ENCODE measurements at regions not wholly inside any gene's neighbourhood (a gene's known extent, or its start where the extent isn't known, plus 50 kb on each side); places are given as distances from the start of the nearest gene placed in this dataset.

DNA sequence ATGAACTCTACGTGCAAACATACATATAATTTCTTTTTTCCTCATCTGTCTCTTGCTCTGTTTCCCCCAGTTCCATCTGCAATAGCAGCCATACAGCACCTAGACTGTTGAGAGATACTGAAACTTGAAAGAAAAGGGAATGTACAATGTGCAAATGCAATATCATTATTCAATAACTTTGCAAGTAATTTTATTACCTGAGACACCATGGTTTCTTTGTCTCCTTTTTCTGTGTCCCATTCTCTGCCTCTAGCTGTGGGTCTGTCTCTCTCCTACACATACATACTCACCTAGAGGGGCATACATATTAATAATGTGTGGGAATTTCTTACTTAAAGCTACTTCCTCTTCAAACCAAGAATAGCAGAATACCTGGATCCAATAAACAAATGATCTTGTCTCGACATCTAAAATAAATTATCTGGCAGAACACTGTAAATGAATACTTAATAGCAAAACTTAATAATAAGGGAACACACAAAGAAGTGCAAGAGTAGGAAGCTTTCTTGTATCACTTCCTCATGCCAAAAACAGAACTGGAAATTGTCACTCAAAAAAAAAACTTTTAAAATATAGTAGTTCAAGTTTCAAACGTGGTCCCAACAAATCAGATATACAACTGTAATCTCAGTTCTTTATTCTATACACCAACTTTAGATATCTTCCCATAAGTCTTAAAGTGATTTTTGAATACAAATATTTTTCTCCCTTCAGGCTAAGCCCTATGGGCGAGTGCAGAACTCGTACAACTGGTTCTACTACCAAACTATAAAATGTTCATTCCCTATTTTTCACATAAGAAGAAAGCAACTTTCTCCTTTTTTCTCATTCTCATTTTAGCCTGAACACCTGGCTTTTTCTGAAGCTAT is 194.6 kb downstream of the NRIP1 start:
- DNase-seq: no peak

GRCh38 chr21:14866859-14867765 is 197.7 kb downstream of the NRIP1 start:
- DNase-seq: no peak

- DNase-seq: peak in 1 of 2 experiments; percentile 21
Measured at GRCh38 chr21:14864211-14865021, 200.4 kb downstream of the NRIP1 start.

DNA sequence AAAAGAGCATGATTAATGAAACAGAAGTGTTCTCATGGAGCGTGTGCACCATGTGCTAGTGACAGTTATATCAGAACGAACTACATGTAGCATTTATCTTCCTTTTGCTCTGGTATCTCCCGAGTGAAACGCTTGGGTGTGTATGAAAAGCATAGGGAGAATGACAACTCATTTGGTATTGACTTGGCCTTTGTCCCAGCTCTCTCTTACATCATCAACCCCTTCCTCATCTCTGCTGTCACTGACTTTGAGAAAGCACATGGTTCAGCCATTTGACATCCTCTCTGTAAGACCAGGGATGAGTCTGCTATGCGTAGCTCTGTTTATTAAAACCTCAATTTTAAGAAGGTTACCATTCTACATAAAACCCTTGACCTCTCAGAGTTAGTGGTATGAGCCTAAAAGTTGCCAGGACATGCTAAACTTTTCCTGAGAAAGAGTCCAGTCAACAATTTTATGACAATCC is 201.0 kb downstream of the NRIP1 start:
- no peak for DNase-seq

- DNase-seq: no peak
Measured at GRCh38 chr21:14862794-14863720, 201.7 kb downstream of the NRIP1 start.

- DNase-seq: no peak
Measured at GRCh38 chr21:14858311-14858710, 206.5 kb downstream of the NRIP1 start.

DNA sequence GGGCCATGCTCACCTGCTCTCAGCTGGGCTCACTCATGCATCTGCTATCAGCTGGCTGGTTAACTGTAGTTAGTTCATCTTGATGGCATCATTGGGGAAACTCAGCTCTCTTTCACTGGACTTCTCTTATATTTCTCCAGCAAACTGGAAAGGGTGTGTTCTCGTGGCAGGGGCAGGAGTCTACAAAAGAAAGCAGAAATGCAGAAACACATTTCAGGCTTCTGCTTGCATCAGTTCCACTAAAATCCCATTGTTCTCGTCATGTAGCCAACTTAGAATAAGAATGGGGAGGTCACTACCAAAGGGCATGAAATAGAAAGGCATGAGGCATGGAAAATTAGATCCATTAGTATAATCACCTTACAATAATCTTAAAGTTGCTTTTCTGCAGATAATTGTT is 207.3 kb downstream of the NRIP1 start:
- DNase-seq: no peak

DNA sequence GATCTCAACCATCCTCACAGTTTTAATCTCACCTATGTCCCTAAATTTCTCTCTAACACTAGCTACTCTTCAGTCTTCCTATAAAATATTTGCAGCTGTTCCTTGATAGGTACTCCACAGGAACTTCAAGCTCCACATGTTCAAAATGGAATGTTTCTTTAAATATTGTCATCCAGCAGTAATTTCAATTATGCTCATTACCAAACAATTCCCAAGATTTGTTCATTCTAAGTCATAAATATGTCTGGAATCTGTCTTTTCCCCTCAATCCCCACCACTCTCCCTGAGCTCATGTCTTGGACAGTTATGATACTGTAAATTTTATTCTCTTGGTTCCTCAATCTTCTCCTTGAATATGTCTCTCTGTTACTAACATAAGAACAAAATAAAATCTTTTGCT is 214.4 kb downstream of the NRIP1 start:
- DNase-seq: no peak

DNA sequence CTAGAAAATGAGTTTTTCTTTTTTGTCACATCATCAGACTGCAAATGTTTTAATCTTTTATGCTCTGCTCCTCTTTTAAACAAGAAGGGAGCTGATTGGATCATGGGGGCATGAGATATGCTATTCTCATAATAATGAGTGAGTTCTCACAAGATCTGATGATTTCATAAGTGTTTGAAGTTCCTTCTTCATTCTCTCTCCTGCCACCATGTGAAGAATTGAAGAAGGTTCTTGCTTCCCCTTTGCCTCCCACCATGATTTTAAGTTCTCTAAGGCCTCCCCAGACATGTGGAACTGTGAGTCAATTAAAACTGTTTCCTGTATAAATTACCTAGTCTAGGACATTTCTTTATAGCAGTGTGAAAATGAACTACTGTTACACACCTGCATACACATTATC is 218.2 kb downstream of the NRIP1 start:
- no peak for DNase-seq

GRCh38 chr21:14844001-14844400 is 220.8 kb downstream of the NRIP1 start:
- DNase-seq: no peak

DNA sequence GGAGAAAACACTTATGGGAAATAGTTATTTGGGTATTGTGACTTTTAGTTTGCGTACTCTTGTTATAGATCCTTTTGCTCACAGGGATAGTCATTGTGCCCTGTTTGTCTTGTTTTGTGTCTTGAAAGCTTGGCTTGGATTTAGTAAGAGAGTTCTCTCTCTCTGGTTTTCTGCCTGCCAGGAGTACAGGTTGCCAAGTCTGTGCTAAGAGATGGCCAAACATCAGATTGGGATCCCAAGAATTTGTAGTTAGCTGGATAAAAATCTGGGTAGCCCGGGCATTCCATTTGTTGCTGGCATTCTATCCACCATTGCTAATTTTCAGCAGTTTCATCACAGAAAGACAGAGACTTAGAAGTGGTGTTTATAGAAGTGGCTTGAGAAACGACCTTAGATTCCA is 222.2 kb downstream of the NRIP1 start:
- DNase-seq: no peak

- no peak for DNase-seq
Measured at GRCh38 chr21:14841511-14842472, 223.0 kb downstream of the NRIP1 start.

- no peak for DNase-seq
Measured at GRCh38 chr21:14838400-14838799, 226.4 kb downstream of the NRIP1 start.

GRCh38 chr21:14836950-14837349 is 227.8 kb downstream of the NRIP1 start:
- DNase-seq: no peak

GRCh38 chr21:14833666-14834351 is 231.0 kb downstream of the NRIP1 start:
- DNase-seq: no peak

- no peak for DNase-seq
Measured at GRCh38 chr21:14833241-14833640, 231.6 kb downstream of the NRIP1 start.

GRCh38 chr21:14830307-14830706 is 234.5 kb downstream of the NRIP1 start:
- DNase-seq: no peak

DNA sequence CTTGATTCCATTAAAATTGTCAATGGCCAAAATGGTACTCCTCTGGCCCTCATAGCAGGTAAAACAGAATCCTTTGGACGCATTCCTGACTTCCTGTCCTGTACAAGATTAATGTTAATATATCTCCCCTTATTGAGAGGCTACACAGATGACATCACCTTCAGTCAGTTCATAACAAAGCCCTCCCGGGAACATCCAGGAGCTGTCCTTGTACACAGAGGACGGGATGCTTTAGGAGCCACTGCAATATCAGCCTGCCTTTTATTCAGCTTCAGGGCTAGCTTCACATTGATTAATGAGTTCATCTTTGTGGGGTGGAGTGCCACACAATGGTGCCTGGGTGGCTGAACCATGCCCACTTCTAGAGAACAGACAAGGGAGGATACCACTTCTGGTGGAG is 235.1 kb downstream of the NRIP1 start:
- DNase-seq: no peak

GRCh38 chr21:14827468-14827867 is 237.3 kb downstream of the NRIP1 start:
- no peak for DNase-seq

DNA sequence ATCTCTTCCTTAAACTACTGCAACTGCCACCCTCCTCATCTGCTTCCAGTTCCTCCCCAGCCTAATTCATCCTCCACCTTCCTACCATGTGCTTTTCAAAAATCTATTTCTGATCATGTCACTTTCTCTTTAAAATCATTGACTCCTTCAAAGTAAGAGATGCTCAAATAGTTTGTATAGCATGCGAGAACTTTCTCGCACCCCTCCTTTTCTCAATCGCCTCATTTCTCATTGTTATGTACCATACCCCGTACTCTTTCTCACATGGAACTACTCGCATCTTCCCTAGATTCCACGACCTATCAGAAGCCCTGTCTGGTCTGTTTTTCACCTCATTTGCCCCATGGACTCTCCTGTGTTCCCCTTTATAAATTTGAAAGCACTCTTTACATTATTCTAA is 238.2 kb downstream of the NRIP1 start:
- DNase-seq: no peak
